ENCODE measurements at regions not wholly inside any gene's neighbourhood (a gene's known extent, or its start where the extent isn't known, plus 50 kb on each side); places are given as distances from the start of the nearest gene placed in this dataset.

DNA sequence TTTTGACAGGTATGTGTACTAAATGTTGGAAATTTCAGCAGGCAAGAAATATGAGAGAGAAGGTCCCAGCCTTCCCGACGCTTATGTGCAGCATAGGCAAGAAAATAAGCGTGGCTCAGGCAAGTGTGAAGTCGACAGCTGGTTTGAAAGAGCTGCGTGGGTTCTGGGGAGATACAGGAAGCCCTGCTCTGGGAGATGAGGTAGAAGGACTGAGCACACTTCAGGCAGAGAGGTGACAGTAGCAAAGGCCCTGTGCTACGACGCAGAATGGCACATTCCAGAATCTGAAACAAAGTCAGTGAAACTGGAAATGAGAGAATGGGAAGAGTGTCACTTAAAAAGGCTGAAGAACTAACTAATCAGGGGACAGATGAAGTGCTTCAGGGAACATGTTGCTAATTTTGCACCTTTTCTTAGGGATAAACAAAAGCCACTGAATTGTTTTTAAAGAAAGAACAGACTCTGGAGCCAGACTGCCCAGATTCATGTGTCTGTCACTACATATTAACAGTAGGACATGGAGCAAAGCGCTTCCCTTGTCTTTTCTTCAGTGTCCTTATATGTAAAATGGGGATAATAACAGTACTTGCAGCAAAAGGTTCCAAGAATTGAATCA lies 160.1 kb downstream of the SPRY2 start:
- TF ChIP-seq CEBPB (IDR thresholded peaks at IDR 0.05; ENCODE audit: low read depth, low read length) (no peak), POLR2A (IDR thresholded peaks at IDR 0.05; ENCODE audit: low read depth, low read length) (no peak), CHD1 (IDR thresholded peaks at IDR 0.05; ENCODE audit: low read depth, low read length) (no peak), FOS (IDR thresholded peaks at IDR 0.05; ENCODE audit: low read depth, low read length) (no peak), MXI1 (IDR thresholded peaks at IDR 0.05; ENCODE audit: borderline replicate concordance, low read depth, low read length) (no peak), NFE2L2 (IDR thresholded peaks at IDR 0.05; ENCODE audit: low read depth, low read length) (no peak), RFX5 (IDR thresholded peaks at IDR 0.05; ENCODE audit: low read depth, low read length) (no peak), RCOR1 (IDR thresholded peaks at IDR 0.05; ENCODE audit: insufficient replicate concordance, low read length) (no peak), RAD21 (IDR thresholded peaks at IDR 0.05; ENCODE audit: low read length) (no peak)
- TF ChIP-seq, protein P1, sequence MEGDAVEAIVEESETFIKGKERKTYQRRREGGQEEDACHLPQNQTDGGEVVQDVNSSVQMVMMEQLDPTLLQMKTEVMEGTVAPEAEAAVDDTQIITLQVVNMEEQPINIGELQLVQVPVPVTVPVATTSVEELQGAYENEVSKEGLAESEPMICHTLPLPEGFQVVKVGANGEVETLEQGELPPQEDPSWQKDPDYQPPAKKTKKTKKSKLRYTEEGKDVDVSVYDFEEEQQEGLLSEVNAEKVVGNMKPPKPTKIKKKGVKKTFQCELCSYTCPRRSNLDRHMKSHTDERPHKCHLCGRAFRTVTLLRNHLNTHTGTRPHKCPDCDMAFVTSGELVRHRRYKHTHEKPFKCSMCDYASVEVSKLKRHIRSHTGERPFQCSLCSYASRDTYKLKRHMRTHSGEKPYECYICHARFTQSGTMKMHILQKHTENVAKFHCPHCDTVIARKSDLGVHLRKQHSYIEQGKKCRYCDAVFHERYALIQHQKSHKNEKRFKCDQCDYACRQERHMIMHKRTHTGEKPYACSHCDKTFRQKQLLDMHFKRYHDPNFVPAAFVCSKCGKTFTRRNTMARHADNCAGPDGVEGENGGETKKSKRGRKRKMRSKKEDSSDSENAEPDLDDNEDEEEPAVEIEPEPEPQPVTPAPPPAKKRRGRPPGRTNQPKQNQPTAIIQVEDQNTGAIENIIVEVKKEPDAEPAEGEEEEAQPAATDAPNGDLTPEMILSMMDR (conservative IDR thresholded peaks at IDR 0.05; ENCODE audit: low read depth, low read length), result no peak
- TF ChIP-seq, protein P2, sequence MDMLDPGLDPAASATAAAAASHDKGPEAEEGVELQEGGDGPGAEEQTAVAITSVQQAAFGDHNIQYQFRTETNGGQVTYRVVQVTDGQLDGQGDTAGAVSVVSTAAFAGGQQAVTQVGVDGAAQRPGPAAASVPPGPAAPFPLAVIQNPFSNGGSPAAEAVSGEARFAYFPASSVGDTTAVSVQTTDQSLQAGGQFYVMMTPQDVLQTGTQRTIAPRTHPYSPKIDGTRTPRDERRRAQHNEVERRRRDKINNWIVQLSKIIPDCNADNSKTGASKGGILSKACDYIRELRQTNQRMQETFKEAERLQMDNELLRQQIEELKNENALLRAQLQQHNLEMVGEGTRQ (IDR thresholded peaks at IDR 0.05; ENCODE audit: low read depth, low read length), result no peak

All from IMR-90 (cell line).